Liver (tissue), 8 donors: ENCODE measurements at regions not wholly inside any gene's neighbourhood (a gene's known extent, or its start where the extent isn't known, plus 50 kb on each side); places are given as distances from the start of the nearest gene placed in this dataset.

Experiments
- DNase-seq: peaks from one replicate; pipeline ENCODE4 v3.0.0-alpha.2; 2017; ENCODE audit warnings: low spot score
- H3K27ac ChIP-seq, 2 donors: one replicate each; pipeline ENCODE4 v1.7.0; 2013; ENCODE audit warnings: inconsistent platforms in 2 of 2, low read length in 2 of 2, control low read depth in 1 of 2, low read depth in 1 of 2, mild to moderate bottlenecking in 1 of 2
- H3K27me3 ChIP-seq, 4 donors: one replicate each; pipeline versions ENCODE4 v1.6.1 to v1.7.0; 2013; ENCODE audit warnings: low read length in 3 of 4, inconsistent platforms in 1 of 4, mild to moderate bottlenecking in 1 of 4, moderate library complexity in 1 of 4; ENCODE audit not compliant: control insufficient read depth in 4 of 4, insufficient read depth in 4 of 4
- H3K36me3 ChIP-seq, 4 donors: one replicate each; pipeline versions ENCODE4 v1.6.1 to v1.7.0; 2013; ENCODE audit warnings: low read length in 3 of 4, mild to moderate bottlenecking in 3 of 4, low read depth in 1 of 4, moderate library complexity in 1 of 4; ENCODE audit not compliant: control insufficient read depth in 4 of 4, insufficient read depth in 3 of 4
- H3K4me1 ChIP-seq, 4 donors: one replicate each; pipeline versions ENCODE4 v1.6.1 to v1.7.0; 2013; ENCODE audit warnings: low read length in 3 of 4, mild to moderate bottlenecking in 3 of 4, moderate library complexity in 1 of 4; ENCODE audit not compliant: control insufficient read depth in 4 of 4, insufficient read depth in 4 of 4
- H3K4me3 ChIP-seq, 3 donors: one replicate each; pipeline versions ENCODE4 v1.6.1 to v1.7.0; 2013; ENCODE audit warnings: low read length in 3 of 3, control low read depth in 1 of 3, low read depth in 1 of 3, mild to moderate bottlenecking in 1 of 3
- H3K9ac ChIP-seq, 2 donors: one replicate each; pipeline ENCODE4 v1.7.0; 2013; ENCODE audit warnings: low read length in 2 of 2, mild to moderate bottlenecking in 2 of 2, moderate library complexity in 2 of 2, control low read depth in 1 of 2, low read depth in 1 of 2
- H3K9me3 ChIP-seq, 4 donors: one replicate each; pipeline versions ENCODE4 v1.6.1 to v1.7.0; 2013; ENCODE audit warnings: low read length in 3 of 4; ENCODE audit not compliant: control insufficient read depth in 4 of 4
- ATF3 ChIP-seq: IDR thresholded peaks from 2 replicates; pipeline ENCODE4 v1.6.1; 2016; ENCODE audit warnings: antibody characterized with exemption
- EGR1 ChIP-seq, 2 donors: IDR thresholded peaks; 2 replicates each; pipeline ENCODE4 v1.6.1; 2016 to 2018; ENCODE audit warnings: antibody characterized with exemption in 2 of 2, low read depth in 2 of 2
- FOXA1 ChIP-seq: IDR thresholded peaks from 2 replicates; pipeline ENCODE4 v1.6.1; 2016; ENCODE audit warnings: antibody characterized with exemption
- FOXA2 ChIP-seq: IDR thresholded peaks from 2 replicates; pipeline ENCODE4 v1.6.1; 2016; ENCODE audit warnings: antibody characterized with exemption
- GABPA ChIP-seq, 2 donors: IDR thresholded peaks in 1 of 2; conservative IDR thresholded peaks in 1 of 2; 2 replicates each; pipeline ENCODE4 v1.6.1; 2016; ENCODE audit warnings: antibody characterized with exemption in 2 of 2, mild to moderate bottlenecking in 1 of 2, moderate library complexity in 1 of 2
- HNF4A ChIP-seq, 2 donors: conservative IDR thresholded peaks; 2 replicates each; pipeline ENCODE4 v1.6.1; 2016; ENCODE audit warnings: antibody characterized with exemption in 2 of 2, mild to moderate bottlenecking in 2 of 2
- HNF4G ChIP-seq: IDR thresholded peaks from 2 replicates; pipeline ENCODE4 v1.6.1; 2016; ENCODE audit warnings: antibody characterized with exemption
- JUND ChIP-seq, 2 donors: IDR thresholded peaks; 2 replicates each; pipeline ENCODE4 v1.6.1; 2016; ENCODE audit warnings: antibody characterized with exemption in 2 of 2
- MAX ChIP-seq: IDR thresholded peaks from 2 replicates; pipeline ENCODE4 v1.6.1; 2016; ENCODE audit warnings: antibody characterized with exemption
- NR2F2 ChIP-seq: IDR thresholded peaks from 2 replicates; pipeline ENCODE4 v1.6.1; 2016; ENCODE audit warnings: antibody characterized with exemption
- RAD21 ChIP-seq, 2 donors: IDR thresholded peaks; 2 replicates each; pipeline ENCODE4 v1.6.1; 2016; ENCODE audit warnings: antibody characterized with exemption in 2 of 2, mild to moderate bottlenecking in 2 of 2
- REST ChIP-seq: IDR thresholded peaks from 2 replicates; pipeline ENCODE4 v1.6.1; 2016; ENCODE audit warnings: antibody characterized with exemption, mild to moderate bottlenecking
- RXRA ChIP-seq, 2 donors: IDR thresholded peaks; 2 replicates each; pipeline ENCODE4 v1.6.1; 2017 to 2018; ENCODE audit warnings: antibody characterized with exemption in 2 of 2, mild to moderate bottlenecking in 1 of 2
- SP1 ChIP-seq: IDR thresholded peaks from 2 replicates; pipeline ENCODE4 v1.6.1; 2018; ENCODE audit warnings: antibody characterized with exemption, mild to moderate bottlenecking
- TAF1 ChIP-seq: conservative IDR thresholded peaks from 2 replicates; pipeline ENCODE4 v1.6.1; 2016; ENCODE audit warnings: antibody characterized with exemption, mild to moderate bottlenecking
- YY1 ChIP-seq: IDR thresholded peaks from 2 replicates; pipeline ENCODE4 v1.6.1; 2016; ENCODE audit warnings: antibody characterized with exemption, mild to moderate bottlenecking
- ZBTB33 ChIP-seq: IDR thresholded peaks from 2 replicates; pipeline ENCODE4 v1.6.1; 2016; ENCODE audit warnings: antibody characterized with exemption
- WGBS: extraction: QIAGEN DNeasy Blood & Tissue Kit; methylation state at CpG from one replicate; pipeline ENCODE4 v1.1.7; 2013; 5-methylcytosine and 5-hydroxymethylcytosine counted together
- TF ChIP-seq, protein P1 (sequence below): fragments of 150-350 bp; IDR thresholded peaks from 2 replicates; pipeline ENCODE4 v1.5.1; 2017; ENCODE audit warnings: improper control_type of control experiment, low read depth, low read length; ENCODE audit not compliant: missing input control
- donor health status: healthy.
- donor health status: healthy.
- donor health status: healthy.
- donor health status: healthy.
- donor health status: healthy.

- no peak for TF ChIP-seq REST
Observed at GRCh38 chr13:103156346-103156998, 90.3 kb upstream of the SLC10A2 start (continued).

DNA sequence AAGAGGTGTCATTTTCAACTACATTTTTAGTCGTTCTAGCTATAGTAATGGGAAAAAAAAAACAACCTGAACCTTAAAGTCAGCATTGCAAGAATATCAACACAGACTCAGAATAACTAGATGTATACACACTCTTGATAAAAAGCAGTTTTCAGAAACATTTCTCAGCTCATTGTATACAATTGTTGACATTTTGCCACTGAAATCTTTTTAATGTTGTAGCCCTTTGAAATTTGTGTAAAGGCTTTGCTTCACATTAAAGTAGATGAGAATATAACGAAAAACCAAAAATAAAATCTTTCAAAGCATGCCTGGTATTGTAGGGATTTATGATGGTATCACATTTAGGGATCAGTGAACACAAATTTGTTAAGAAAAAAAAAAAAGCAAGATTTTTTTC, 87.2 kb upstream of the SLC10A2 start:
- H3K9ac ChIP-seq, result no peak overlapping the region
- H3K9me3 ChIP-seq, result no peaks in the 10 kb centered on the region
- no peak for DNase-seq
- peaks cover 0 to 3% (median 0%) of the 10 kb centered on the region in 4 donors for H3K27me3 ChIP-seq
- H3K27ac ChIP-seq, result no peak overlapping the region
- 58% methylated on average over 2 of the region's 2 CpGs for WGBS
- H3K4me3 ChIP-seq, result no peak overlapping the region
- TF ChIP-seq RXRA (IDR thresholded peaks at IDR 0.05), result no peak
- no peak for TF ChIP-seq ZBTB33
- TF ChIP-seq SP1, result no peak
- no peak for TF ChIP-seq MAX
- TF ChIP-seq YY1, result no peak
- TF ChIP-seq ATF3, result no peak
- no peak for TF ChIP-seq NR2F2
- no peak for TF ChIP-seq JUND (IDR thresholded peaks at IDR 0.05)
- TF ChIP-seq HNF4G, result no peak
- no peak for TF ChIP-seq TAF1
- no peak for TF ChIP-seq REST
- no peak for TF ChIP-seq GABPA (IDR thresholded peaks at IDR 0.05 in 1 of 2, conservative IDR thresholded peaks at IDR 0.05 in 1 of 2)
- no peak for TF ChIP-seq RAD21 (IDR thresholded peaks at IDR 0.05)
- TF ChIP-seq EGR1 (IDR thresholded peaks at IDR 0.05; ENCODE audit: low read depth in 2 of 2), result no peak
- no peak for TF ChIP-seq FOXA2
- TF ChIP-seq FOXA1, result no peak
- TF ChIP-seq, protein P1, sequence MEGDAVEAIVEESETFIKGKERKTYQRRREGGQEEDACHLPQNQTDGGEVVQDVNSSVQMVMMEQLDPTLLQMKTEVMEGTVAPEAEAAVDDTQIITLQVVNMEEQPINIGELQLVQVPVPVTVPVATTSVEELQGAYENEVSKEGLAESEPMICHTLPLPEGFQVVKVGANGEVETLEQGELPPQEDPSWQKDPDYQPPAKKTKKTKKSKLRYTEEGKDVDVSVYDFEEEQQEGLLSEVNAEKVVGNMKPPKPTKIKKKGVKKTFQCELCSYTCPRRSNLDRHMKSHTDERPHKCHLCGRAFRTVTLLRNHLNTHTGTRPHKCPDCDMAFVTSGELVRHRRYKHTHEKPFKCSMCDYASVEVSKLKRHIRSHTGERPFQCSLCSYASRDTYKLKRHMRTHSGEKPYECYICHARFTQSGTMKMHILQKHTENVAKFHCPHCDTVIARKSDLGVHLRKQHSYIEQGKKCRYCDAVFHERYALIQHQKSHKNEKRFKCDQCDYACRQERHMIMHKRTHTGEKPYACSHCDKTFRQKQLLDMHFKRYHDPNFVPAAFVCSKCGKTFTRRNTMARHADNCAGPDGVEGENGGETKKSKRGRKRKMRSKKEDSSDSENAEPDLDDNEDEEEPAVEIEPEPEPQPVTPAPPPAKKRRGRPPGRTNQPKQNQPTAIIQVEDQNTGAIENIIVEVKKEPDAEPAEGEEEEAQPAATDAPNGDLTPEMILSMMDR, result no peak
- no peak for TF ChIP-seq HNF4A (conservative IDR thresholded peaks at IDR 0.05)
- no peaks in the 10 kb centered on the region for H3K4me1 ChIP-seq
- H3K36me3 ChIP-seq, result no peaks in the 10 kb centered on the region
